ENCODE measurements at regions not wholly inside any gene's neighbourhood (a gene's known extent, or its start where the extent isn't known, plus 50 kb on each side); places are given as distances from the start of the nearest gene placed in this dataset.

GRCh38 chr14:39807271-39807670, 375.0 kb upstream of the FBXO33 start:
- no peak for DNase-seq (ENCODE audit: low read depth in 2 of 2)
- Histone ChIP-seq H3K27ac (ENCODE audit: insufficient read depth, low read length) (no peak overlapping the region), H3K4me2 (ENCODE audit: extremely low read depth, insufficient read depth, low read length) (no peak overlapping the region), H3K9ac (ENCODE audit: insufficient read depth, low read length) (no peak overlapping the region), H3K4me1 (ENCODE audit: control insufficient read depth, extremely low read depth, insufficient read depth, low read length) (no peaks in the 10 kb centered on the region), H3K79me2 (ENCODE audit: control insufficient read depth, insufficient read depth, low read length) (no peaks in the 10 kb centered on the region), H3K9me3 (ENCODE audit: control insufficient read depth, insufficient read depth, low read depth, low read length) (no peaks in the 10 kb centered on the region), H3K36me3 (ENCODE audit: control insufficient read depth, insufficient read depth, low read length) (no peaks in the 10 kb centered on the region), H4K20me1 (ENCODE audit: control insufficient read depth, extremely low read depth, insufficient read depth, low read length) (no peaks in the 10 kb centered on the region), H2AFZ (ENCODE audit: low read length) (no peak overlapping the region), H3K4me3 (replicated peaks in 1 of 4; ENCODE audit: control extremely low read depth in 1 of 4, insufficient read depth in 1 of 4, low read depth in 3 of 4, low read length in 4 of 4) (no peak overlapping the region), H3K27me3 (ENCODE audit: control insufficient read depth, insufficient read depth, low read length) (no peaks in the 10 kb centered on the region)
- TF ChIP-seq EZH2 (IDR thresholded peaks at IDR 0.05; ENCODE audit: low read length, missing control alignments) (no peak), CTCF (conservative IDR thresholded peaks at IDR 0.05 in 1 of 2, IDR thresholded peaks at IDR 0.05 in 1 of 2; ENCODE audit: low read depth in 1 of 2, low read length in 2 of 2) (no peak)

- Histone ChIP-seq H3K4me2 (ENCODE audit: extremely low read depth, insufficient read depth, low read length) (no peak overlapping the region), H3K27me3 (ENCODE audit: control insufficient read depth, insufficient read depth, low read length) (no peaks in the 10 kb centered on the region), H4K20me1 (ENCODE audit: control insufficient read depth, extremely low read depth, insufficient read depth, low read length) (no peaks in the 10 kb centered on the region), H3K4me3 (replicated peaks in 1 of 4; ENCODE audit: control extremely low read depth in 1 of 4, insufficient read depth in 1 of 4, low read depth in 3 of 4, low read length in 4 of 4) (no peak overlapping the region), H3K36me3 (ENCODE audit: control insufficient read depth, insufficient read depth, low read length) (no peaks in the 10 kb centered on the region), H2AFZ (ENCODE audit: low read length) (no peak overlapping the region), H3K79me2 (ENCODE audit: control insufficient read depth, insufficient read depth, low read length) (no peaks in the 10 kb centered on the region), H3K27ac (ENCODE audit: insufficient read depth, low read length) (no peak overlapping the region), H3K9me3 (ENCODE audit: control insufficient read depth, insufficient read depth, low read depth, low read length) (no peaks in the 10 kb centered on the region), H3K9ac (ENCODE audit: insufficient read depth, low read length) (no peak overlapping the region), H3K4me1 (ENCODE audit: control insufficient read depth, extremely low read depth, insufficient read depth, low read length) (no peaks in the 10 kb centered on the region)
- no peak for DNase-seq (ENCODE audit: low read depth in 2 of 2)
- TF ChIP-seq EZH2 (IDR thresholded peaks at IDR 0.05; ENCODE audit: low read length, missing control alignments), result no peak
- TF ChIP-seq CTCF (conservative IDR thresholded peaks at IDR 0.05 in 1 of 2, IDR thresholded peaks at IDR 0.05 in 1 of 2; ENCODE audit: low read depth in 1 of 2, low read length in 2 of 2), result no peak
Observed at GRCh38 chr14:39784461-39784860, 352.2 kb upstream of the FBXO33 start.

DNA sequence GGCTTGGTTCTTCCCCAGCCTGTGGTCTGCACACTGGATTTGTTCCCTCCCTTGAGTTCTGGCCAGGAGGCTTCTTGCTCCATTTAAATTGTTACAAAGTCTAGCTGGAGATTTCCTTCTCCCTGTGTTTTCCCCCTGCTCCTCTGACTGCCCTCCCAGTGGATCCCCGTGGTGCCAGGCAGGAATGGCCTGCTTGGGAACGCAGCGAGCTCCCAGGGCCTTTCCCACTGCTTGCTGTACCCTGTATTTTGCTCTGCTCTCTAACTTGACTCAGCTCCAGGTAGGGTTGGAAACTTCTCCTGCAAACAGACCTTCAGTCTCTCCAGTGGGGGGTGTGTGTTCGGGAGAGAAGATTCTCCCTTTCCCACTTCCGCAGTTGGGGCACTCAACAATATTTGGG, 349.2 kb upstream of the FBXO33 start:
- Histone ChIP-seq H3K27ac (ENCODE audit: insufficient read depth, low read length) (no peak overlapping the region), H3K27me3 (ENCODE audit: control insufficient read depth, insufficient read depth, low read length) (no peaks in the 10 kb centered on the region), H3K36me3 (ENCODE audit: control insufficient read depth, insufficient read depth, low read length) (no peaks in the 10 kb centered on the region), H4K20me1 (ENCODE audit: control insufficient read depth, extremely low read depth, insufficient read depth, low read length) (no peaks in the 10 kb centered on the region), H3K4me1 (ENCODE audit: control insufficient read depth, extremely low read depth, insufficient read depth, low read length) (no peaks in the 10 kb centered on the region), H3K4me2 (ENCODE audit: extremely low read depth, insufficient read depth, low read length) (no peak overlapping the region), H3K9ac (ENCODE audit: insufficient read depth, low read length) (no peak overlapping the region), H3K4me3 (replicated peaks in 1 of 4; ENCODE audit: control extremely low read depth in 1 of 4, insufficient read depth in 1 of 4, low read depth in 3 of 4, low read length in 4 of 4) (no peak overlapping the region), H3K9me3 (ENCODE audit: control insufficient read depth, insufficient read depth, low read depth, low read length) (no peaks in the 10 kb centered on the region), H2AFZ (ENCODE audit: low read length) (no peak overlapping the region), H3K79me2 (ENCODE audit: control insufficient read depth, insufficient read depth, low read length) (no peaks in the 10 kb centered on the region)
- no peak for DNase-seq (ENCODE audit: low read depth in 2 of 2)
- TF ChIP-seq EZH2 (IDR thresholded peaks at IDR 0.05; ENCODE audit: low read length, missing control alignments), result no peak
- no peak for TF ChIP-seq CTCF (conservative IDR thresholded peaks at IDR 0.05 in 1 of 2, IDR thresholded peaks at IDR 0.05 in 1 of 2; ENCODE audit: low read depth in 1 of 2, low read length in 2 of 2)

Measured in fibroblast of lung (primary cell).